ENCODE measurements at regions not wholly inside any gene's neighbourhood (a gene's known extent, or its start where the extent isn't known, plus 50 kb on each side); places are given as distances from the start of the nearest gene placed in this dataset.

DNA sequence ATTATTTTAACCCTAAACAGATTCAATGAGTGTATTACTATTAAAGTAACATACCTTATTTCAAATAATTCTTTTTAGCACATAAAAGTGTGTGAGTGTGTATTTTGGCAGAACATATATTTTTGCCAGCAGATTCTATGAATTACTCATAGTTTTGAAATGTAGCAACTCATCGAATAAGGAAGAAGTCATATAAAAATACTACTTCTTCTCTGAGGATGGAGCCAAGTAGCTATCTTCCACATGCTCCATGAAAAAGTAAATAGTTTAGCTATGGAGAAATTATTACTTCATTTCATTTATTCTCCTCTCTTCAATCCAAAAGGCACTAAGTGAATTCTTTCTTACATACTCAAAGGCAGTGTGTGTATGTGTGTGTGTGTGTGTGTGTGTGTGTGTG is 1090.4 kb upstream of the CDH6 start:
- TF ChIP-seq, protein P1, sequence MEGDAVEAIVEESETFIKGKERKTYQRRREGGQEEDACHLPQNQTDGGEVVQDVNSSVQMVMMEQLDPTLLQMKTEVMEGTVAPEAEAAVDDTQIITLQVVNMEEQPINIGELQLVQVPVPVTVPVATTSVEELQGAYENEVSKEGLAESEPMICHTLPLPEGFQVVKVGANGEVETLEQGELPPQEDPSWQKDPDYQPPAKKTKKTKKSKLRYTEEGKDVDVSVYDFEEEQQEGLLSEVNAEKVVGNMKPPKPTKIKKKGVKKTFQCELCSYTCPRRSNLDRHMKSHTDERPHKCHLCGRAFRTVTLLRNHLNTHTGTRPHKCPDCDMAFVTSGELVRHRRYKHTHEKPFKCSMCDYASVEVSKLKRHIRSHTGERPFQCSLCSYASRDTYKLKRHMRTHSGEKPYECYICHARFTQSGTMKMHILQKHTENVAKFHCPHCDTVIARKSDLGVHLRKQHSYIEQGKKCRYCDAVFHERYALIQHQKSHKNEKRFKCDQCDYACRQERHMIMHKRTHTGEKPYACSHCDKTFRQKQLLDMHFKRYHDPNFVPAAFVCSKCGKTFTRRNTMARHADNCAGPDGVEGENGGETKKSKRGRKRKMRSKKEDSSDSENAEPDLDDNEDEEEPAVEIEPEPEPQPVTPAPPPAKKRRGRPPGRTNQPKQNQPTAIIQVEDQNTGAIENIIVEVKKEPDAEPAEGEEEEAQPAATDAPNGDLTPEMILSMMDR (IDR thresholded peaks at IDR 0.05) = no peak
- TF ChIP-seq EP300 (IDR thresholded peaks at IDR 0.05) = no peak
- TF ChIP-seq POLR2A (IDR thresholded peaks at IDR 0.05; ENCODE audit: low read depth) = no peak
- no peak for TF ChIP-seq POLR2AphosphoS5 (IDR thresholded peaks at IDR 0.05)
